Smooth muscle cell (in vitro differentiated cells): ENCODE measurements at regions not wholly inside any gene's neighbourhood (a gene's known extent, or its start where the extent isn't known, plus 50 kb on each side); places are given as distances from the start of the nearest gene placed in this dataset.

ENCODE experiments used
- DNase-seq: peaks from one replicate; lab custom pipeline; 2025; ENCODE audit not compliant: unreplicated experiment; lab: John Stamatoyannopoulos, UW
- H2AFZ ChIP-seq: fragments of 200-600 bp; sonication (generic); 2 replicates; pipeline ENCODE4 v1.6.0; 2016; ENCODE audit warnings: antibody characterized with exemption, low read depth, mild to moderate bottlenecking
- H3F3A ChIP-seq: fragments of 200-600 bp; sonication (generic); 2 replicates; pipeline ENCODE4 v1.6.0; 2017; ENCODE audit warnings: antibody characterized with exemption, low read depth
- H3K27ac ChIP-seq: fragments of 200-600 bp; sonication (generic); 2 replicates; pipeline ENCODE4 v1.5.1; 2016; ENCODE audit warnings: low read depth, mild to moderate bottlenecking
- H3K27me3 ChIP-seq: fragments of 200-600 bp; sonication (generic); 2 replicates; pipeline ENCODE4 v1.6.1; 2016; ENCODE audit warnings: low read depth, mild to moderate bottlenecking
- H3K36me3 ChIP-seq: fragments of 200-600 bp; sonication (generic); 2 replicates; pipeline ENCODE4 v1.5.1; 2016; ENCODE audit warnings: low read depth
- H3K4me1 ChIP-seq: fragments of 200-600 bp; sonication (generic); 2 replicates; pipeline ENCODE4 v1.5.1; 2016; ENCODE audit warnings: low read depth
- H3K4me2 ChIP-seq: fragments of 200-600 bp; sonication (generic); 2 replicates; pipeline ENCODE4 v1.6.0; 2016; ENCODE audit warnings: mild to moderate bottlenecking
- H3K4me3 ChIP-seq: fragments of 200-600 bp; sonication (generic); 2 replicates; pipeline ENCODE4 v1.5.1; 2016; ENCODE audit warnings: mild to moderate bottlenecking
- H3K79me2 ChIP-seq: fragments of 200-600 bp; sonication (generic); 2 replicates; pipeline ENCODE4 v1.6.0; 2016; ENCODE audit warnings: low read depth, mild to moderate bottlenecking
- H3K9ac ChIP-seq: fragments of 200-600 bp; sonication (generic); 2 replicates; pipeline ENCODE4 v1.6.0; 2016; ENCODE audit warnings: low read depth
- H3K9me3 ChIP-seq: fragments of 200-600 bp; sonication (generic); replicated peaks from 2 replicates; pipeline ENCODE4 v1.5.1; 2016; ENCODE audit warnings: low read depth
- H4K20me1 ChIP-seq: fragments of 200-600 bp; sonication (generic); 2 replicates; pipeline ENCODE4 v1.6.0; 2016; ENCODE audit warnings: low read depth
- WGBS: methylation state at CpG from one replicate; pipeline ENCODE4 v1.1.7; 2016; ENCODE audit warnings: low lambda C conversion rate; 5-methylcytosine and 5-hydroxymethylcytosine counted together
- TF ChIP-seq, protein P1 (sequence below): fragments of 200-600 bp; sonication (generic); IDR thresholded peaks from 2 replicates; pipeline ENCODE4 v1.5.1; 2017; ENCODE audit warnings: borderline replicate concordance, mild to moderate bottlenecking, antibody characterized with exemption; ENCODE audit not compliant: insufficient read depth, poor library complexity, severe bottlenecking

DNA sequence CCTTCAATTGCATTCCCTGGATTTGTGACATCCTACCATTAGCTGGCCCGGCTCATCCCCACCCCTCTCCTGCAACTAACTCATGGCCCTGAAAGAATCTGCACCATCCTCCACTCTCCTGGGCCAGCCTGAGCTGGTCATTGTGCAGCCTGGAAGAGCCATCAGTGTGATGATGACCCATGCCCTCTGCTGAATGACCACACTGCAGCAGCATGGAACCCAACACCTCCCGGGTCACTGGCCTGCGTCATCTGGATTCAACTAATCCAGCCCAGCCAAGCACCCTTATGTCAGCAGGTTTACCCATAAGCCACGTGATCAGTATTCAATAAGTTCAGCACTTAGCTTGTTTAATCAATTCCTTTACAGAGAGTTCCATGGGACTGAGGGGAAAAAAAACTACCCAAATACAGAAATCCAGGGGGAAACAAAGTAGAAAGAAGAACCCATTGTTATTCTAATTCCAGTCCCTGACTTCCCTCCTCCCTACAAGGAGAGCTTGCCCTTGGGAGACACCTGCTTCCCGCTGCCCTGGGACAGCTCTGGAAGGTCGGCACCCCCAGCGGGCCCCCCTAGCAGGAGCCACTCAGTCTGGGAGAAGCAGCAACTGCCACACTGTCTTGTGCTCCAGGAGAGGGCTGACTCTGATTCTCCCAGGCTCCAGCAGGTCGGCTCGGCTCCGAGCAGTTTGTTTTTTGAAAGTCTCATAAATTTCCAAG, 309.1 kb upstream of the TLE3 start:
- H3K79me2 ChIP-seq = no peaks in the 10 kb centered on the region
- no peak overlapping the region for H3K9ac ChIP-seq
- H3K27ac ChIP-seq = no peak overlapping the region
- no peaks in the 10 kb centered on the region for H3K4me1 ChIP-seq
- no peak overlapping the region for H3K4me3 ChIP-seq
- no peak overlapping the region for H2AFZ ChIP-seq
- no peak for DNase-seq
- H3F3A ChIP-seq = no peaks in the 10 kb centered on the region
- WGBS = 69% methylated on average over 10 of the region's 10 CpGs
- H4K20me1 ChIP-seq = no peaks in the 10 kb centered on the region
- H3K27me3 ChIP-seq = no peaks in the 10 kb centered on the region
- no peak overlapping the region for H3K4me2 ChIP-seq
- TF ChIP-seq, protein P1, sequence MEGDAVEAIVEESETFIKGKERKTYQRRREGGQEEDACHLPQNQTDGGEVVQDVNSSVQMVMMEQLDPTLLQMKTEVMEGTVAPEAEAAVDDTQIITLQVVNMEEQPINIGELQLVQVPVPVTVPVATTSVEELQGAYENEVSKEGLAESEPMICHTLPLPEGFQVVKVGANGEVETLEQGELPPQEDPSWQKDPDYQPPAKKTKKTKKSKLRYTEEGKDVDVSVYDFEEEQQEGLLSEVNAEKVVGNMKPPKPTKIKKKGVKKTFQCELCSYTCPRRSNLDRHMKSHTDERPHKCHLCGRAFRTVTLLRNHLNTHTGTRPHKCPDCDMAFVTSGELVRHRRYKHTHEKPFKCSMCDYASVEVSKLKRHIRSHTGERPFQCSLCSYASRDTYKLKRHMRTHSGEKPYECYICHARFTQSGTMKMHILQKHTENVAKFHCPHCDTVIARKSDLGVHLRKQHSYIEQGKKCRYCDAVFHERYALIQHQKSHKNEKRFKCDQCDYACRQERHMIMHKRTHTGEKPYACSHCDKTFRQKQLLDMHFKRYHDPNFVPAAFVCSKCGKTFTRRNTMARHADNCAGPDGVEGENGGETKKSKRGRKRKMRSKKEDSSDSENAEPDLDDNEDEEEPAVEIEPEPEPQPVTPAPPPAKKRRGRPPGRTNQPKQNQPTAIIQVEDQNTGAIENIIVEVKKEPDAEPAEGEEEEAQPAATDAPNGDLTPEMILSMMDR = no peak
- no peaks in the 10 kb centered on the region for H3K36me3 ChIP-seq
- H3K9me3 ChIP-seq = no peaks in the 10 kb centered on the region

DNA sequence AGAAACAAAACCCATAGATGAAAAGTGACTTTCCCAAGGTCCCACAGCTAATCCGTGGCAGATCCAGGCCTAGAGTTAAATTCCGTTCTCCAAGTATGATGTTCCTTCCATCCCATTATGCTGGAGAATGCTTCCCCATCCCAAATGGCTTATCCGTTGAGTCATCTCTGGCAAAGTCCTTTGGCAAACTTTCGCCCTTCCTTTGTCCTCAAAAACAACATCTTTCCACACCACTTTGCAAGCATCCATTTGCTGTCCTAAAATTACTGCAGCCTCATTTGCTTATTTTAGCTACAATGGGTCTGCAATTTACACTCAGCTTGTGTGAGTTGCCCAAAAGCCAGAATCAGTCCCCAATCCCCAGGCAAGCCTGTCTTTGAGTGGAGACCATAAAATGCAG, 304.0 kb upstream of the TLE3 start:
- Histone ChIP-seq H4K20me1 (no peaks in the 10 kb centered on the region), H3K4me2 (no peak overlapping the region), H3K27me3 (no peaks in the 10 kb centered on the region), H3K36me3 (no peaks in the 10 kb centered on the region), H3F3A (no peaks in the 10 kb centered on the region), H3K27ac (no peak overlapping the region), H3K9ac (no peak overlapping the region), H3K9me3 (no peaks in the 10 kb centered on the region), H2AFZ (no peak overlapping the region), H3K4me1 (peaks cover 6% of the 10 kb centered on the region), H3K4me3 (no peak overlapping the region), H3K79me2 (no peaks in the 10 kb centered on the region)
- DNase-seq = no peak
- 92% methylated on average over 4 of the region's 4 CpGs for WGBS
- TF ChIP-seq, protein P1 = no peak

DNA sequence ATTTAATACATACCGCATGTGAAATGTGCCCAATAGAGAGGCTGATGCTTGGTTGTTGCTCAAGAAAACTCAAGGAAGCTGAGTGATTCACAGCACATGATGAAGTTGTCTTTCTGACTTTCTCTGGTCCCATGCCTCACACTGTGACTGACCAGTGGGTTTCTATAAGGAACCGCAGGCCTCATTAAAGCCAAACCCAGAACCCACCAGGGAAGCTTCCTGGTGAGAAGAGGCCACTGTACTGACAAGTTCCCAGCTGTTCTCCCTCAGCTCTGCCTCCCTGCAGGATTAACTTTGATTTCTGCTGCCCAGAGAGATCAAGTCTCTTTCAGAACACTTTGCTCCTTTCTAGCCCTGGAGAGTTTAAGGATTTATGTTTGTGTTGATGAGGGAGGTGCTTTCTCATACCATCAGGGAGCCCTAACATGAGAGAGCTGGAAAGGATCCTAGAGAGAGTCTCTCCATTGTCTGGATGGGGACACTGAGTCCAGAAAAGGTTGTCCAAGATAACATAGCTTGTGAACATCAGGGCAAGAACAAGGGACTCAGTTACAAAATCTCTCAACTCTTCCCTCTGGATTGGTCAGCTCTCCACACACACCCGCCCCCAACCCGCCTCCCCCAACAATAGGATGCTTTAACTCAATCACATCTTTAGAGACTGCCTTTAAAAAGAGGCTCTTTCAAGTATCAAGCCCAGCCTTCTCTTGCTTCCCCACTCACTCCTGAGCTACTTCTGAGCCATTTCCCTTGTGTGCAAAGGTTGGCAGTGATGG, 303.2 kb upstream of the TLE3 start:
- no peak for DNase-seq

More for the DNA sequence above, 303.2 kb upstream of the TLE3 start:
- H3K9ac ChIP-seq = no peak overlapping the region
- H3K79me2 ChIP-seq = no peaks in the 10 kb centered on the region
- H3K36me3 ChIP-seq = no peaks in the 10 kb centered on the region
- H3K4me3 ChIP-seq = no peak overlapping the region
- no peaks in the 10 kb centered on the region for H3K9me3 ChIP-seq
- H4K20me1 ChIP-seq = no peaks in the 10 kb centered on the region
- H3K27me3 ChIP-seq = no peaks in the 10 kb centered on the region
- TF ChIP-seq, protein P1 = no peak
- H3F3A ChIP-seq = no peaks in the 10 kb centered on the region
- H3K27ac ChIP-seq = no peak overlapping the region
- no peak overlapping the region for H3K4me2 ChIP-seq
- H3K4me1 ChIP-seq = peaks cover 6% of the 10 kb centered on the region
- WGBS = 89% methylated on average over 4 of the region's 4 CpGs
- H2AFZ ChIP-seq = no peak overlapping the region
